Midbrain (tissue), 1 donor: ENCODE measurements at regions not wholly inside any gene's neighbourhood (a gene's known extent, or its start where the extent isn't known, plus 50 kb on each side); places are given as distances from the start of the nearest gene placed in this dataset.

Experiments
- DNase-seq: peaks from one replicate; lab custom pipeline; 2025; lab: John Stamatoyannopoulos, UW

DNA sequence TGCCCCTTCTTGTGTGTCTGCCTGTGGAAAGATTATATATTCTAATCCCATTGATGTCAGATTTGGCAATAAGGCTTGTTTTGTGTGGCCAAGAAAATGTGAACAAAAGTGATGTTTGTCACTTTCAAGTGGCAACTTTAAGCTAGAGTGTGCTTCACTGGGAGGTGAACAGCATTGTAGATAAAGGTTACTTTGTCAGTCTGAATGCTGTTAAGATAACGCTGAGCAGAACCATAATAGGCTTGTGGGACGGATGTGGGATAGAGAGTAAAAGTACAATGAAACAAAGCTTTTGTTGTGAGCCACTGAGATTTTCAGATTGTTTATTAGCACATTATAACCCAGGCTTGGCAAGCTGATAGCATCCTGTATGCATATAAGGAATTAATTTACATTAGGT lies 303.8 kb upstream of the MAN1A1 start:
- DNase-seq = no peak

DNA sequence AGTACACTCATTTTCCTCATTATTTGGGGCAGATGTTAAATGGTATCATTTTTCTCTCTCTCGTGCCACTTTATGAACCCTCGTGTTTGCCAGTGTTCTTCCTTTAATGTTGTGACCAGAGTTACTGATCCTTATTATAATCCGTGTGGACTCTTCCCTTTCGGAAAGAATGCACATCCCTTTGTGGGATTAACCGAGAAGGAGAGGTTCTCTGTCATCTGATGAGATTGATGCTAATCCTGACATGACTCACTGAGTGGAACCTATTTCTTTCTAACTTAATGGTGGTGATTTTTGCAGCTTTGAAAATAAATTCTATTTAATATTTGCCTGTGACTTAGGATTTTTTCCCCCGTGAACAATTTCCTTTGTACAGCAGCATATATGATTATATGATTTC lies 300.0 kb upstream of the MAN1A1 start:
- DNase-seq = no peak

DNA sequence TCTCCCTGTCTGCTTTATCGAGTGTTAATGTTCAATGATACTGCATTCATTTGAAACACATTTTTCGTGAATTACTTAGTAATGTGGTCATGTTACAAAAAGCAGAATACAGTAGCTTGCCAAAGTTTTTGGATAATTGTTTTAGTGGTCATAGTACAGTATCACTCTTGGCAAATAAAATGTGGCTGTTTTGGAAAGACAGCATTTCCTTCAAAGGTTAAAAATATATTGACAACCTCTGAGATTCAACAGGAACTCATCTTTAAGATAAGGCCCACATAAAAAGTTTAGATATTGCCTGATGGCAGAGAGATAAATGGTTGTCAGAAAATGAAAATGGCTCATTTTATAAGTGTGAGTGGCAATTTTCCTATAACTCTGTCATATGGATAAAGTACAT lies 297.7 kb upstream of the MAN1A1 start:
- no peak for DNase-seq

DNA sequence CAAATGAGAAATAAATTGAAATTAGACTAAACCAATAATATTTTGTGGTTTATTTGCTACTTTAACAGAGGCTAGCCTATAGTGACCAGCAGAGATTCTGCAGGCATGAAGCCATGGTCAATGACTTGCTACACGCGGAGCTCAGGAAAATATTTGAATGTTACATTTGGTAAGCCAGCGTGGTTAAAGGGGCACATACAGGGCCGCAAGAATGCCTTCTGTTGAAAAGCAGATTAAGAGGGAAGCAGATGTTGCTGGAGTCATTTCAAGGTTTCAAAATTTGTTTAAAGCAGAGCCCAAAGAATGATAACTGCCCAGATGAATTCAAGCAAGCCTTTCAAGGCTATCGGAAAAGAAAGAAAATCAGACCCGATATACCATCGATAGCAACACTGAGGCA lies 294.3 kb upstream of the MAN1A1 start:
- DNase-seq = no peak

DNA sequence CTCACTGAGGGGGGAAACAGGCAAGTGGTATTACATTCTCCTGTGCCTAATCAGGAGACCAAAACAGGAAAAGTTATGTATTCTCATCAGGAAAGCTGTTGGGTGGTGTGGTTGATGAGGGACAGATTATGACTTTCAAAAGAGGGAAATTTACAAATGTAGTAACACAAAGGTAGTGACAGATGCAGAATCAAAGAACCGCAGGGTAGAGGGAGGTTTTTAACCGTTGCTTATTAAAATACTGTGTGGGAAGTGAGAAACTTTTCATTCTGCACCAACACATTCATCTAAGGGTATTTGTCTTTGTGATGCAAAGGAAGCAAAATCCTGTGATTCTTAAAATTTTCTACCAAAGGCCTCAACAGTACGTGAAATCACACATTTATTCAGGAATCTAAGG lies 288.2 kb upstream of the MAN1A1 start:
- no peak for DNase-seq

DNA sequence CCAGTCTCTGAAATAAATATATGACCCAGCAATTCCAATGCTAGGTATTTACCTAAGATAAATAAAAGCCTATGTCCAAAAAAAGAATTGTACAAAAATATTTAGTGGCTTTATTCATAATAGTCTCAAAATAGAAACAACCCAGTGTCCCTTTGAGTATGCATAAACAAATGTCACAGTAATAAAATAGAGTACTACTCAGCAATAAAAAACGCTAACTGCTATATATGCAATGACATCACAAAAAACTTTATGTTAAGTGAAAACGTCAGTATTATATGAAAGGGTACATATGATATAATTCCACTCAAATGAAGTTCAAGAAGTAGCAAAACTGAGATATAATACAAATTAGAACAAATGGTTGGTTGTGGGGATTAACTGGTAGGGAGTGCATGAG lies 286.5 kb upstream of the MAN1A1 start:
- no peak for DNase-seq

DNA sequence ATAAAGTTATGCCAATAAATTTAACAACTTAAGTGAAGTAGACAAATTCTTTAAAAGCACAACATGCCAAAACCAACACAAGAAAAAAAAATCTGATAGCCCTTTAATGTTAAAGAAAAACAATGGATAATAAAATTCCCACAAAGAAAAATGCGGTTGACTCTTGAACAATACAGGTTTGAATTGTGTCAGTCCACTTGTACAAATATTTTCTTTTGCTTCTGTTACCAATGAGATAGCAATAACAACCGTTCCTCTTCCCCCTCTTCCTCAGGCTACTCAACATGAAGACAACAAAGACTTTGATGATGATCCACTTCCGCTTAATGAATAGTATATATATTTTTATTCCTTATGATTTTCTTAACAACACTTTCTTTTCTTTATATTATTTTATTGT lies 283.9 kb upstream of the MAN1A1 start:
- no peak for DNase-seq

DNA sequence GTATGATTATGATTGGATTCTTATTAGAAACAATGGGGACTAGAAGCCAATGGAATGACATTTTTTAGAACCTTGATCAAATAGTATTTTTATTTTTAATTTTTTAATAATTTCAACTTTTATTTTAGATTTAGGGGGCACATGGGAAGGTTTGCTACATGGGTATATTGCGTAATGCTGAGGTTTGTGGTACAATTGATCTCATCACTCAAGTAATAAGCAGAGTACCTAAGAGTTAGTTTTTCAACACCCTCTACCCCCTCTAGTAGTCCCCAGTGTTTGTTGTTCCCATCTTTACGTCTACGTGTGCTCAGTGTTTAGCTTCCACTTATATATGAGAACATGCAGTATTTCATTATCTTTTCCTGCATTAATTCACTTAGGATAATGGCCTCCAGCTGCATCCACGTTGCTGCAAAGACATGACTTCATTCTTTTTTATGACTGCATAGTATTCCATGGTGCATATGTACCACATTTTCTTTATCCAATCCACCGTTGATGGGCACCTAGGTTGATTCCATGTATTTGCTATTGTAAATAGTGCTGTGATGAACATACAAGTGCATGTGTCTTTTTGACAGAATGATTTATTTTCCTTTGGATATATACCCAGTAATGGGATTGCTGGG lies 281.1 kb upstream of the MAN1A1 start:
- no peak for DNase-seq

DNA sequence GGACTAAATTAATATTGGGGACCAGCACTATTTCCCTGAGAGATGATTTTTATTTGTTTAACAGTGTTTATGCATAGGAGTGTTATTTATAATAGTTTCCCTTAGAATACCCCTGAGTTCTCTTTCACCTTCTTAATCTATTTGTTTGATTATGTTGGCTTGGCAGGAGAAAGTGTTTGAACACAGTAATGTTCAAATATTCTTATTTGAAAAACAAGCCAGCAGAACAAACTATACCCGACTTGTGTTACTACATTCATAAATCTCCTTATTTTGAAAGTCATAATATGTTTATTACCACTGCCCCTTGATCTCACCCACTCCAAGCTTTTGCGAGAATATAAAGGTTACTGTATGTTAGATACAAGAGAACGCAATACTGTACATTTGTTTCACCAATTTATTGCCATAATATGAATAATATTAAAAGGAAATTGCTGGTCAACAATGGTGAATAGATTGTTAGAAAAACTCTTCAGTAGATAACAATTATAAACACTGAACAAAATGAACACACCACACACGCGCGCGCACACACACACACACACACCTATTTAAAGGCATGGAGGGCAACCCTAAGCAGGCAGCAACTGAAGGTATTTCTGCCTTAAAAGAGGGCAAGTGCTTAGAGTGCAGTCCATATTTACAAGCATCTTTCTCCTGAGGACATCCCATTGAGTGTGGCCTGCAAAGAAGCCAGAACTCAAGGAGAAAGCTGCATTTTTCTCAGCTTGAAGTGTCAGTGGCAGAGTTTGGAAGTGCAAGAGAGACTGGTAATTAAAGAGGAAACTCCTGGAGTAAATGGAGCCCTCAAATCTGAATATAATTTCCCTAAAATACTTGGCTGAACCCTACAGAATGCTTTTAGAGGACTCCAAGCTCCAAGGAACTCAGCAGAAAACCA lies 279.4 kb upstream of the MAN1A1 start:
- no peak for DNase-seq

DNA sequence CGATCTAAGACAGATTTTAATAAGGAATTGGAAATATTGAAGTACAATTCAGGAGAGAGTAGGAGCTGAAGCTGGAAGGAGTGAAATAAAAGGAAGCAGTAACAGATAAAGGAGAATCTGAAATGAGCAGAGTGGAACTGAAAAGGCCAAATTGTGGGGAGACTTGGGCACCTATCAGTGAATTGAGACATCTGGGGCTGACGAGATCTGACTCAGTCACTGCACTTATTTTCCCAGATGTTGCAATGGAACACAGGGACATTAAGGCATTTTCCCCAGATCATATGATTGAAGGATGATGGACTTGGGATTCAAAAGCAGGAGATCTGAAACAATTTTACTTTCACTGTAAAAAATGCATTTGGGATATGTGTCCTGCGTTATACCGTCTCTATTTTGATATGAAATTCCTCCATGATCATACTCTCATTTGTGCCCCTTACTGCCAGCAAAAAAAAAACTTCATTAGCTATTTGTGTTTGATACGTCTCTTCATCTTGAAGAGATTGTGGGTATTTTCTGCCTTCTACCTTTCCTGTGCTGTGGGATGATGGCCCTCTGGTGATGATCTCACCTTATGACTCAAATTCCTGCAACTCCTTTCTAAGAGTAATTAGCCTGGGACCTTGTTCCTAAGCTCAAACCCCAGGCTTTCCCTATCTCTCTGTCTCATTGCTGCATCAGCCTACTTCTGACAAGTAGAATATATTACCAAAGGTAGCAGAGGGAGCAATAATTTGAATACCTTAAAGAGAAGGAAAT lies 278.5 kb upstream of the MAN1A1 start:
- DNase-seq = no peak

DNA sequence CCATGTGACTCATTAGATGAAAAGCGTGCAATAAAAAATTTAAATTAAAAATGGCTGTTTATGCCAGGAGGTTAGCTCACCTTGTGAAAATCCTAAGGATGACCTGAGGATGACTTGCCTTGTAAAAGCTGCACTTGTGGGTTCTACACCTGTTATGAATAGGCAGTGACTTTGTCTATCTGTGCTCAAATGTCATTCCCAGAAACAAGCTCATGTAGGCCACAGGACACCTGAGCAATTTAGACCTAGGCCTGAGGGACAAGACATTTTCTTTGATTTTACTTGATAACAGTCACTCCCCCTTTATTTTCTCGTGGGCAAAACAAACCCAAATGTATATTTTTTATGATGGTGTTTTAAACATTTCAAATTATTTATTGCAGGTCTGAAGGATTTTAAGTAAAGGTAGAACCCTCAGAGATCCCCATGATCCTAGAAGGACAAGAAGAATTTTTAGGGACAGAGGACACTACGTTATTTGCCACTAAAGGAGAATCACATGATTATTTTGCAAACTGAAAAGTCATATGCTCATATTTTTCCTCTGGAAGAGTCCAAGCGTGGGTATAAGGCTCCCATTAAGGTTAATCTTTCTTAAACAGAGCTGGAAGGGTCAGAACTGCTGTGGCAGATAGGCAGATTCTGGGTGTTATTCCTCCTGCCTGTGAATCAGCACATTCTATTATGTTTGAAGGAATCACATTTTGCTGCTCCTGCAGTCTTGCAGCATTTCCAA lies 277.5 kb upstream of the MAN1A1 start:
- peak; percentile 9 for DNase-seq

DNA sequence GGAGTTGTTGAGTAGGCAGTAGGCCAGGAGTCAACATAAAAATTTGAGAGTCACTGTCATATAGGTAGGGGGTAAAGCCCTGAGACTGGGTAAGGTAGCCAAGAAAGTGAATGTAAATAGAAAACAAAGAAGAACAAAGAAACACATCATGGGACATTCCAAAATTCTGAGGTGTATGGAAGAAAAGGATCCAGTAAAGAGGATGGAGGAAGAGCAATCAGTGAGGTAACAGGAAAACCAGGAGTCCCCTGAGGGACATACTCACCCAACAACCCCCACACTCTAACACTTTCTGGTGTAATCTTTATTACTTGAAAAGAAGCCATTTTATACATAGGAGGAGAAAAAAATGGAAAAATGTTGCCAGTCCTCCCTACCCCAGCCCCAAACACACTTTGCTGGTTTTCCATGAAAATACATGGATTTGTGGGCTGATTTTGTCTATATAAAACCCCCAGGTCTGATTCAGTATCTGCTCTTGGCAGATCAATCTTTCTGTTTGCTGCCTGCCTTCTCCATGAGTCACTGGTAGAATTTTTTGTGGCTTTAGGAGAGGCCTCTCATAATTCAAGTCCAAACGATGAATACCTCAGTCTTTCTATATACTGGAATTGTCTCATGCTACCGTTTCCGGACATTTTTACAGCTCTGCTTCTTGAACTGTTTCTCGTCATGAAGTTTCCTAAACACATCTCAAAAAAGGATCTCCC lies 271.4 kb upstream of the MAN1A1 start:
- no peak for DNase-seq

DNA sequence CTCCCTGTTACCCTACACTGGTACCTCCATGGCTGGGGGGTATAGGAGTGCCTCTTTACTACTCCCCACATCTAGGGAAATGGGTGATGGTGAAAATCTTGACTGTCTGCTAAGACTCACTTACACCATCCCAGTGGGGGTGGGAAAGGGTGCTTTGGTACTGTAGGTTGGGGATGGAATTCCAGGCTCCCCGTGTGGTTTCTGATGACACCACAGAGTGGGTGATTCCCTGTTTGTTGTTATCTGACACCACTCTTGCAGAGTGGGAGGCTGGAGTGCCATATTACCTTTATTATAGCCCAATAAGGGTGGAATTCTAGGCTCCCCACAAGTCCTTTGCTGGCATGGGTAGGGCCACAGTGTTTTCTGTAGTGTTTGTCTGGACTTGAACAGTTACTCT lies 264.6 kb upstream of the MAN1A1 start:
- DNase-seq = no peak

DNA sequence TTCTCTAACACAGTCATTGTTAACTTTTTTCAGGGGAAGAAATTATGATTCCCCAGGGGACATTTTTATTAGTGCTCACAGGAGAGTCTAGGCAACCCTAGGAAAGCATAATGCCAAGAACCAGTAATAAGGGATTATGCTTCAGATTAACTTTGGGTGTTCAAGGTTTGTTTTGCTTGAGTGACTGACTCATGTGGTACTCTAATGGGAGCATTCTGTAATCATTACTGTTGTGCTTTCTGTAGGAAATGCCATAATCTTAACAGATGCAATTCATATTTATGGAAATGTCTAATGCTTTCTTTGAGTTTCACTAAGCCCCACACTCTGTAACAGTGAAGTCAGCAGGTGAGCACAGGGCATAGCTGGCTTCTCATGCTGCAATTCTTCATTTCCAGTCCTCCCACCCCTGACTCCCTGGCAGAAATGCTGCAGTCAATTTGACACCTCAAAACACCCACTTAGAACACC lies 263.4 kb upstream of the MAN1A1 start:
- no peak for DNase-seq

DNA sequence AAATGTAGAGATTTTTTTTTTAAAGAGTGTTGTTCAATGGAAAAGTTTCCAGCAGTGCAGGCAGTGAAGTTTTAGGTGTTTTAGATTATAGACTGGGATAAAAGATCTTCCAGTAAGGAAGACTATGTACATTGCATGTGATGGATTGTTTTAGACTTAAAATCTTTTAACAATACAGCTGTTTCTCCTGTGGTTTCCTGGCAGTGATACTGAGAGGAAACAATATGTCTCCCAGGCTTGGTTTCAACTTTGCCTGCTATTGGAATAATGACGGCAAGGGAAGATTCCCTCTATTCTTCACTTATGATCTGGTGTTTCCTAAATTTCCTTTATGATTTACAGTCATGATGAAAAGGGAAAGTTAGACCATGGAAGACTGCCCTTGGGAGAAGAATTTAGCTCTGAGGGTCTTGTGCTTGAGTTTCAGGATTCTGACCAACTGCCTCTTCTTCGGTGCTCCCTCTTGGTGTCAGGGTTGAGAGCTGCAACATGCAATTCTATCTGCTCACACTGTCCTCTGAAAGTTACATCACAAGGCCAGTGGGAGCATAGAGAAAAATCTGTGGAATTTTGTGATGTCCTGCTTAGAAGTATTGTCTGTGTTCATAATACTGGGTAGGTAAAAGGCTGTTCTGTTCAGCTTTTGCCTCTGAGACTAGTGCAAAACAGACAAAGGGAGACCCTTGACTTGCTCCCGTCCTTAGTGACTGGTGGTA lies 262.8 kb upstream of the MAN1A1 start:
- no peak for DNase-seq

DNA sequence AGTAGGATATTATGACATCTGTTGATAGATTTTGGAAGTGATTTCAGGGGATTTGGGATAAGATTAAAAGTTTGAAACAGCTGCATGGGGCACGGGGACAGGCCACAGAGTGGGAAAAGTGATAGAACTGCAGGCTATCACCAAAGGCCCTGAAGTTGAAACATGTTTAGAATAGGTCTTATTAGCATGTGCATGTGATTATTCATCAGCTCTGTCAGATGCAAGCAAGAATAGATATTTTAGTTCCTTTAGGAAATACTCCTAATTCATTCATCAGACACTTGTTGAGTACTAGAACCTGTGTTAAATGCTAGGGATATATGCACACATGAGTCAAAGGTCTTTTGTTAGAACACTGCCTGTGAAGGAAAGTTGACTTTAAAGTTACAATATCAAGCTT lies 261.2 kb upstream of the MAN1A1 start:
- no peak for DNase-seq

DNA sequence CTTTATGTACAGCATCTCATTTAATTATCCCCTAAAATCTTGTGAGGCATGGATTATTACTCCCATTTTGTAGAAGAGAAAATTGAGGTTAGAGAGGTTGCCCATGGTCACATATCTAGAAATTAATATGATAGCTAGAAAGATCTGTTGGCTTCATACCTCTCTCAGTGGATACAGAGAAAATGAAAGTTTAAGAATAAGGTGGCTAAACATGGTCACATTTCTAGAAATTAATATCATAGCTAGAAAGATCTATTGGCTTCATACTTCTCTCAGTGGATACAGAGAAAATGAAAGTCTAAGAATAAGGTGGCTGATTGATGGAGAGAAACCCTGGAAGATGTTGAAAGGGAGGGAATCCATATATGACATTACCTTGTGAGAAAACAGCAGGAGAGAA lies 260.7 kb upstream of the MAN1A1 start:
- no peak for DNase-seq

DNA sequence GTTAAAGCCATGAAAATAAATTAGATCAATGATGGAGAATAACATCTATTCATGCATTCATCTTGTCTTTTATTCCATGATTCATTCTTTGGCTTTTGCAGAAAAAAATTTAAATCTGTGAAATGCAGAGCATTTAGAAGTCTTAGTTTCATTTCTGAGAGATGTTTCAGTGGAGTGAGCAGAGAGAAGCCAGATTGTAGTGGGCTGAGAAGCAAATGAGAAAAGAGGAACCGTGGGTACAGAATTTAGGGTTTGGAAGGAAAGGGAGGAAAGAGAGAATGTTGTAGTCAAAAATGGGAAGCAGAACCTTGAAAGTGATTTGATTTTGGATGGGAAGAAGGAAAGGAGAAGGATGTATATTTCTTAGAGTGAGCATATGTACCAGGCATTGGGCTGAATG lies 260.3 kb upstream of the MAN1A1 start:
- DNase-seq = no peak

DNA sequence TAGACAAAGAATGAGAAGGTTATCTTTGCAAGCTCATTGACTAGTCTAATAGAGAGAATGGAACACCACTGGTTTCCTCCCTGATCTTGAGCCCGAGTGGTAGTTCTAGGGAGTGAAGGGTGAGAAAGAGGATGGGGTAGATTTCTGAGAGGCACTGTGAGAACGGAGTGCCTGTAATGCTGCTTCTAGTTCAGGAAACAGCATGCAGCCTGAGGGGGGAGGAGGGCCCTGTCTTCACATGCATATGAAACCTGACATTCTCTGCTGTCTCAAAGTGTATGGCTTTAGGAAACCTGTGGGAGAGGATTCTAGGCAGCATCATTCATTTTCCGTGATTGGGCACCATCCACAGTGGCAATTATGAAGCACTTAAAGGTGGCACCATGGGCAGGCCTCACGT lies 259.4 kb upstream of the MAN1A1 start:
- DNase-seq = no peak

DNA sequence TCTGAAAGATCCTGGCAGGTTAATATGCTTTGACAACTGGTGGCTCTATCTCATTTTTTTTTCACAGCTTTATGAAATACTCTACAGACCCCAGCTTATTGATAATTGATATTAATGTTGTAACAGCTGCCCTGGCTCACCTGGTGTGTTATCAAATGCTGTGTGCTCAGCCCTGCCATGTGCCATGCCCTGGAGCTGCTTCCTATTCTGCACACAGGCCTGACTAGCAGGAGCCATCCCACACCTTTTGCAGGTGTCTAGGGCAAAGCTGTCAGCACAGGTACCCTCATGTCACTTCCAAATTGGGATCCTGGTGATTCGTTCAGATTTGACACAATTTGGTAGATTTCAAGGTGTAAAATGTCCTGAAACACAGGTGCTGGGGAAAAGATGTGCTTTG lies 254.6 kb upstream of the MAN1A1 start:
- DNase-seq = no peak

DNA sequence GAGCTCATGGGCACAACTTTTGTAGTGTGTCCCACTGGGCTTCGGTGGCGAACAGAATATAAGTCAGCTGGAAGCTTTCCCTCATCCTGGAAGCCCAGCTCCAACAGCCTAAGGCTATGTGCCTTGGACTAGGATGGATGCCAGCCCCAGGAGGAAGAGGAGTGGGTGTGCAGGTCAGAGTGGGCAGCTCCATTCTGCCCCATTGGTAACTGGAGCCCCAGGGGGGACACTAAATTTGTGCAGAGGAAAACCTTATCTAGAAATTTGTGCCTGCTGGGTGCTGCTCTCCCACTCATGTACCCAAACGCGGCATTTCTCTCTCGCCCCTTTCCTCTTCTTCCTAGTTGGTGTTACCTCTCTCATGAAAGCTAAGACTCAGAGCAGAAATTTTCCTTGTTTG lies 253.9 kb upstream of the MAN1A1 start:
- DNase-seq = no peak
